Activated T-cell treated with anti-CD3 and anti-CD28 coated beads, Interleukin-2, amount 50 U/mL, for 24 hours (primary cell): ENCODE measurements at regions not wholly inside any gene's neighbourhood (a gene's known extent, or its start where the extent isn't known, plus 50 kb on each side); places are given as distances from the start of the nearest gene placed in this dataset.

ENCODE experiments used
- DNase-seq: peaks from one replicate; pipeline ENCODE4 v3.0.0-alpha.2; 2020
- H3K27ac Mint-ChIP-seq: 2 replicates; pipeline ENCODE4 v1.8.0; 2020; ENCODE audit warnings: mild to moderate bottlenecking, mixed read lengths
- H3K27me3 Mint-ChIP-seq: 2 replicates; pipeline ENCODE4 v1.8.0; 2020; ENCODE audit warnings: mixed read lengths
- H3K36me3 Mint-ChIP-seq: 2 replicates; pipeline ENCODE4 v1.8.0; 2020; ENCODE audit warnings: low read depth, mixed read lengths
- H3K4me1 Mint-ChIP-seq: 2 replicates; pipeline ENCODE4 v1.8.0; 2020; ENCODE audit warnings: low read depth, mixed read lengths
- H3K4me3 Mint-ChIP-seq: 2 replicates; pipeline ENCODE4 v1.8.0; 2020; ENCODE audit warnings: mild to moderate bottlenecking, moderate library complexity, mixed read lengths
- H3K9me3 Mint-ChIP-seq: 2 replicates; pipeline ENCODE4 v1.8.0; 2020; ENCODE audit warnings: mixed read lengths

DNA sequence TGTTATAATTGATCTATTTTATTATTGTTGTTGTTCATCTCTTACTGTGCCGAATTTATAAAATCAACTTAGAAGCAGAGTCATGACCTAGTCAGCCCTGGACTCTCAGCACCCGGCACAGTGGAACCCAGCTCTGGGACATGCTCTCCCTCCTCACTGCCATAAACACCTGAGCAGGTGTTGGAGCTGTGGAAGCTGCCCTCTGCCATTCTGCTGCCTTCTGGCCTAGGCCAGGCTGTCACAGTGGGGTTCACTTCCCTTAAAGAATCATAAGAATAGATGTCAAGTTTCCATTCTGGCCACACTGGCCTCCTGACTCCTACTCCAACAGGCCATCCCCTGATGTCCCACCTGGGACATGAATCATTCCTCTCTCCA lies 192.2 kb downstream of the ZFP36L2 start:
- no peak for DNase-seq
- Mint-ChIP-seq H3K4me3 (no peak overlapping the region), H3K9me3 (no peaks in the 10 kb centered on the region), H3K4me1 (peaks cover 19% of the 10 kb centered on the region), H3K27ac (no peak overlapping the region), H3K36me3 (no peaks in the 10 kb centered on the region), H3K27me3 (no peaks in the 10 kb centered on the region)

GRCh38 chr2:43033466-43034241 lies 192.8 kb downstream of the ZFP36L2 start:
- H3K36me3 Mint-ChIP-seq = no peaks in the 10 kb centered on the region
- DNase-seq = no peak
- peaks cover 19% of the 10 kb centered on the region for H3K4me1 Mint-ChIP-seq
- H3K4me3 Mint-ChIP-seq = no peak overlapping the region
- H3K9me3 Mint-ChIP-seq = no peaks in the 10 kb centered on the region
- no peak overlapping the region for H3K27ac Mint-ChIP-seq
- H3K27me3 Mint-ChIP-seq = no peaks in the 10 kb centered on the region

DNA sequence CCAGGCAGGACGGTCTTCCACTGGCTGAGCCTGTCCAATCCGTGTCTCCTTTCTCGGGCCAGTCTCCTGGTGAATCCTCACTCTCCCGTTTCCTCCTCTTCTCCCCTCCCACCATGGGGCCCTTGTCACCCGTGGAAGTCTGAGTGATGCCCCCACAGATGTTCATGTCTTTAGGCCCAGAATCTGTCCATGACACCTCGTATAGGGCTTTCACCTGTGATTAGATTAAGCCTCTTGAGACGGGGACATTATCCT lies 193.5 kb downstream of the ZFP36L2 start:
- Mint-ChIP-seq H3K4me1 (peaks cover 19% of the 10 kb centered on the region), H3K27me3 (no peaks in the 10 kb centered on the region), H3K9me3 (no peaks in the 10 kb centered on the region), H3K27ac (no peak overlapping the region), H3K36me3 (no peaks in the 10 kb centered on the region), H3K4me3 (no peak overlapping the region)
- DNase-seq = no peak

GRCh38 chr2:43032213-43033015 lies 194.0 kb downstream of the ZFP36L2 start:
- Mint-ChIP-seq H3K9me3 (no peaks in the 10 kb centered on the region), H3K36me3 (no peaks in the 10 kb centered on the region), H3K4me1 (peaks cover 19% of the 10 kb centered on the region), H3K27me3 (no peaks in the 10 kb centered on the region), H3K27ac (no peak overlapping the region), H3K4me3 (no peak overlapping the region)
- DNase-seq = no peak

DNA sequence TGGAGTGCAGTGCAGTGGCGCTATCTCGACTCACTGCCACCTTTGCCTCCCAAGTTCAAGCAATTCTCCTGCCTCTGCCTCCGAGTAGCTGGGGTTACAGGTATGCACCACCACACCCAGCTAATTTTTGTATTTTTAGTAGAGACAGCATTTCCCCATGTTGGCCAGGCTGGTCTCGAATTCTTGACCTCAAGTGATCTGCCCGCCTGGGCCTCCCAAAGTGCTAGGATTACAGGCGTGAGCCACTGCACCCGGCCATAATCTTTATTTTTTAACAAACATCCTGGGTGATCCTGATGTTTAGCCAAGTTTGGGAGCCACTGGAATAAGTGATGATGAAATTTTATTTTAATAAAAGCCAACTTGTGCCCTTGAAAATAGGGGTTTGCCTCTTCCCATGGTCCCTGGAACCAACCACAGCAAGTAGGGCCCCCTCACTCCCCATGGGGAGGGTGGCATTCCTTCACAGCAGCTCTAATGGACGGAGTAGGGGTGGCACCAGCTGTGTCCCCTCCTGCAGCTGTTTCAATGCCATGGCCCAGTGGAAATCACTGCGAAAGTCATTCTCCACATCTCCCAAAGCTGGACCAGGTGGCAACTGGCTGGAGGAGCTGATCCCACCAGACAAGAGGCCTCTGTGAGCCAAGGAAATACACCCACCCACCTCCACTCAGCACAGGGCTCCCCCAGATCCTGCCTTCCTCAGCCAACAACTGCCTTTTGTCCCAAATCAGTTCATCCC lies 194.8 kb downstream of the ZFP36L2 start:
- Mint-ChIP-seq H3K4me3 (no peak overlapping the region), H3K27me3 (no peaks in the 10 kb centered on the region), H3K9me3 (no peaks in the 10 kb centered on the region), H3K4me1 (peaks cover 19% of the 10 kb centered on the region), H3K36me3 (no peaks in the 10 kb centered on the region), H3K27ac (no peak overlapping the region)
- DNase-seq = no peak

DNA sequence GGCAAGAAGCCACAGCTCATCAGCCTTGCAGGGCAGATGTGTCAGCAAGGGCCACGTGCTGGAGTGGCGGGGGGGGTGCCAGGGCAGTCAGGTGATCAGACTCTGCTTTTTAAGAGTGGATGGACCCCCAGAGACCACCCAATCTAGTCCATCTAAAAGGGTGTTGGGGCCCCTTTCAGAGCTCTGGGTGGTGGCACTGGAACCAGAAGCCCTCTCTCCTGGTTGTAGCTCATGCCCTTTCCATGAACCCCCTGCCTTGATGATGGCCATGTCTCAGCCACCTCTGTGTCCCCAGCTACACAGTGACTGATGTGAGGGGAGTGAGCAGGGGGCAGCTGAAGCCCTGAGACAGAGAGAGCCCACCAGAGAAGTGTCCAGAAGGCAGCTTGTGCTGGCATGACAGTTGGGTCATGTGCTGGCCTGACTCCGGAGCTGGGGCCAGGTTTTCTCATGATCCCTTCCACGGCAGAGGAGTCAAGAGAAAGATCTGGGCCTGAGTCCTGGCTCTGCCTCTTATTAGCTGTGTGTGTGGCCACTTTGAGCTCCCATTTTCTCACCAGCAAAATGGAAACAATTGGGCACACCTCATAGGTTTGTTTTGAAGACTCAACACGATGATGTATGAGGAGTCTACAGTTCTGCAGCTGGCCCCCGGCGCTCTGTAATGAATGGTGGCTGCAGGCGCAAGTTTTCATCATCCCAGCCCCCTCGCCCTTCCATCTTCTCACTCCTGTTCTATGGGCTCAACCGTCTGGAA lies 195.7 kb downstream of the ZFP36L2 start:
- Mint-ChIP-seq H3K4me1 (peaks cover 20% of the 10 kb centered on the region), H3K27me3 (no peaks in the 10 kb centered on the region), H3K36me3 (no peaks in the 10 kb centered on the region), H3K27ac (no peak overlapping the region), H3K4me3 (no peak overlapping the region), H3K9me3 (no peaks in the 10 kb centered on the region)
- DNase-seq = no peak

DNA sequence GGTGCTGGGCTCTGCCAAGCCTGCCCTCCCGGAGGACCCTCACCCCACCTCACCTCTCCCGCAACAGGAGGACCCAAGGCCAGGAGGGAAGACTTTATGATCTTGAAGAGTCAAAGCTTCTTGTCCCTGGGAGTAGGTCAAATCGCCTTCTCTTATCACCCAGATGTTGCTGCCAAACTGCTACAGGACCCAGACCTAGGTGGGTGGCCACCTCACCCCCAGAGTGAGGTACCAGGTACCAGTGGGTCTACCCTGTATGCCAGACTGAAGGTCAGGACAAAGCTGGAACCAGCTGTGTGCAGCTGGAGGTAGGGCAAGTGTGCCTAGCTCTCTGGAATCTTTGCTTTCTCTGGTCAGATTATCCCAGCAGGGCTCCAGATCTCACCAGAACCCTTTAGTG lies 197.2 kb downstream of the ZFP36L2 start:
- Mint-ChIP-seq H3K9me3 (no peaks in the 10 kb centered on the region), H3K27me3 (no peaks in the 10 kb centered on the region), H3K4me1 (peaks cover 31% of the 10 kb centered on the region), H3K4me3 (no peak overlapping the region), H3K27ac (no peak overlapping the region), H3K36me3 (no peaks in the 10 kb centered on the region)
- no peak for DNase-seq

GRCh38 chr2:43028188-43028587 lies 198.2 kb downstream of the ZFP36L2 start:
- no peaks in the 10 kb centered on the region for H3K36me3 Mint-ChIP-seq
- no peak overlapping the region for H3K27ac Mint-ChIP-seq
- H3K4me3 Mint-ChIP-seq = no peak overlapping the region
- no peaks in the 10 kb centered on the region for H3K9me3 Mint-ChIP-seq
- H3K27me3 Mint-ChIP-seq = no peaks in the 10 kb centered on the region
- DNase-seq = no peak
- H3K4me1 Mint-ChIP-seq = peaks cover 24% of the 10 kb centered on the region

- no peak overlapping the region for H3K27ac Mint-ChIP-seq
Measured at GRCh38 chr2:43027097-43027873, 199.1 kb downstream of the ZFP36L2 start.

DNA sequence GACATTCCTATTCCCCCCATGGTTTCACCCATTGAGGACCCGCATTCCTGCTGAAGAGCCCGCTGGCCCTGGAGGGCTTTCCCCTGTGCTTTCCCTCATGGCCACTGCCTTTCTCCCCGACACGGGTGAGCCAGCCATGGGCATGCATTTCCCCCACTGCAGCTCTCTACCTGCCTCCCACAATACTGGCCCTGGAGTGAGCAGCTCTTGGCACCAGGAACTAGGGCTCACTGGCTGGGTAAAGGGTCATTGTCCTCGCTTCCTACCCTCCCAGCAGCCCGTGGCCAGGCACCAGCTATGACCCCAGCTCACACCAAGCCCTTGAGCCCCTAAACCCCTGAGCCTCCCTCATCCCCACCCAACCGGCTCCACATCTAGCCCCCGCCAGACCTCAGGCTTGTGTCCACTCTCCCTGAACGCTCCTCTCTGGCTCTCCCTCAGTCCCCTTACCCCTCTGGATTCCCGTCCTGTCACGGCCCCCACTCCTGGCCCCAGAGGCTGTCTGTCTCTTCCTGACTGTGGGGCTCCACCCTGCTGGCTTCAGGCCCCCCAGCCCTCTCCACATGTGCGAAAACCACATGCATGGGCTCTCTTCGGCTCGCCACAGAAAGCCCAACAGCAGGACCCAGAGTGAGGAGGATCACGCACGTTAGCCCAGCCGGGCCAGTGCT lies 199.8 kb downstream of the ZFP36L2 start:
- H3K27me3 Mint-ChIP-seq = no peaks in the 10 kb centered on the region
- peaks cover 5% of the 10 kb centered on the region for H3K9me3 Mint-ChIP-seq
- no peaks in the 10 kb centered on the region for H3K36me3 Mint-ChIP-seq
- no peak overlapping the region for H3K4me3 Mint-ChIP-seq
- no peak overlapping the region for H3K27ac Mint-ChIP-seq
- peaks cover 12% of the 10 kb centered on the region for H3K4me1 Mint-ChIP-seq
- DNase-seq = no peak

More at GRCh38 chr2:43027097-43027873, 199.1 kb downstream of the ZFP36L2 start:
- Mint-ChIP-seq H3K27me3 (no peaks in the 10 kb centered on the region), H3K36me3 (no peaks in the 10 kb centered on the region), H3K9me3 (peaks cover 3% of the 10 kb centered on the region), H3K4me1 (peaks cover 15% of the 10 kb centered on the region), H3K4me3 (no peak overlapping the region)
- no peak for DNase-seq

- Mint-ChIP-seq H3K27ac (no peak overlapping the region), H3K4me3 (no peak overlapping the region), H3K27me3 (no peaks in the 10 kb centered on the region), H3K9me3 (peaks cover 9% of the 10 kb centered on the region), H3K36me3 (no peaks in the 10 kb centered on the region), H3K4me1 (peaks cover 12% of the 10 kb centered on the region)
- no peak for DNase-seq
Measured at GRCh38 chr2:43025709-43026295, 200.6 kb downstream of the ZFP36L2 start.

- H3K4me1 Mint-ChIP-seq = peaks cover 12% of the 10 kb centered on the region
Measured at GRCh38 chr2:43024515-43025011, 201.8 kb downstream of the ZFP36L2 start.

More at GRCh38 chr2:43024515-43025011, 201.8 kb downstream of the ZFP36L2 start:
- H3K27me3 Mint-ChIP-seq = no peaks in the 10 kb centered on the region
- peak; percentile 60 for DNase-seq
- peaks cover 9% of the 10 kb centered on the region for H3K9me3 Mint-ChIP-seq
- no peak overlapping the region for H3K27ac Mint-ChIP-seq
- no peaks in the 10 kb centered on the region for H3K36me3 Mint-ChIP-seq
- H3K4me3 Mint-ChIP-seq = no peak overlapping the region
